ENCODE measurements at regions not wholly inside any gene's neighbourhood (a gene's known extent, or its start where the extent isn't known, plus 50 kb on each side); places are given as distances from the start of the nearest gene placed in this dataset.
A peak's percentile ranks its signal among the peaks of the same experiment; 100 is the strongest.
"Not testable (repeated sequence)": the region's sequence is repeated elsewhere in the genome, so short reads cannot be mapped to it uniquely, and the experiment has no call there.

DNA sequence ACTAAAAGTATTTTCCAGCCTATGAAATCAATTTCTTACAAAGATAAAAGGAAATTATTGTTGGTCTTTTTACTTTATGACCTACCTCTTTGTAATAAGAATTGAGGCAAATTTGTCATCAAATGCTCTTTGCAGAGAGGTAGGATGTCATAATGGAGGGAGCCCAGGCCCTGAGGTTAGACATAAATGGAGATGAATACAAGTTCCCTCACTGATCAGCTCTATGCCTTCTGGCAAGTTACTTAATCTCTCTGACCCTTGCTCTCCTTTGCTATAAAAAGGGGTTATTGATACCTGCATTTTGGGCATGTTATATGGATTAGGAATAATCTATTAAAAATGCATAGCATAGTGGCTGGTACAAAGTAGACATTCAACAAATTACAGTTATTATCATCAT lies 146.9 kb upstream of the KRR1 start:
- in situ Hi-C loops (cut with MboI), result no loop called here
- Histone ChIP-seq H3K27me3 (replicated peaks; ENCODE audit: insufficient read depth) (no peaks in the 10 kb centered on the region), H3K9me2 (ENCODE audit: insufficient read depth) (no peaks in the 10 kb centered on the region), H3K9ac (no peak overlapping the region), H3K4me2 (ENCODE audit: unreplicated experiment) (peak overlapping the region; percentile 60), H3K9me3 (ENCODE audit: low read depth) (no peaks in the 10 kb centered on the region), H2AFZ (0 out of 2 replicates have a peak overlapping the region, but pooled peaks have one; percentile 14), H4K20me1 (ENCODE audit: insufficient read depth) (no peaks in the 10 kb centered on the region), H3K4me1 (ENCODE audit: insufficient read depth) (peaks cover 52% of the 10 kb centered on the region), H3K27ac (peak overlapping the region; percentile 81), H3K36me3 (ENCODE audit: low read depth) (no peaks in the 10 kb centered on the region), H3K79me2 (ENCODE audit: insufficient read depth) (no peaks in the 10 kb centered on the region), H3K4me3 (no peak overlapping the region), H3F3A (ENCODE audit: insufficient read depth) (peaks cover 39% of the 10 kb centered on the region)
- TF ChIP-seq EZH2 (IDR thresholded peaks at IDR 0.05; ENCODE audit: insufficient read depth, poor library complexity, severe bottlenecking), result no peak
- no peak for TF ChIP-seq EZH2phosphoT487 (IDR thresholded peaks at IDR 0.05; ENCODE audit: insufficient read depth, low read depth)
- peak; percentile 11 for DNase-seq

DNA sequence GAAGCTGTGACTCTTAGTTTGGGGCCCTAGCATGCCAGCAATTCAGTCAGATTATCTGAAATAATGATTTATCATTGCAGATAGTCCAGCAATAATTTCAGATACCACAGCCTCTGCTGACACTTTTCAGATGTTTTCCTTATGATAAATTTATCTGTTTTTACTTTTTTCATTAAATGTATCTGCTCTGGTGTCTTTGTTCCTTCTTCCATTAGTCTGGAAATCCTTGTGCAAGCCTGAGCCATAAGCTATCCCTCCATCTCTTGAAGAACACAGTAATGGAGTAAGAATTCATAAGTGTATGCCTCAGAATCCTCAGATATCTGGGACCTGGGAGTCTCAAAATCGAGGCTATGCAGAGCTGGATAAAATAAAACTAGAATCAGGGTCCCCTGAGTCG lies 146.4 kb upstream of the KRR1 start:
- TF ChIP-seq EZH2phosphoT487 (IDR thresholded peaks at IDR 0.05; ENCODE audit: insufficient read depth, low read depth) (no peak), EZH2 (IDR thresholded peaks at IDR 0.05; ENCODE audit: insufficient read depth, poor library complexity, severe bottlenecking) (no peak)
- H3K79me2 ChIP-seq (ENCODE audit: insufficient read depth), result no peaks in the 10 kb centered on the region
- peak overlapping the region; percentile 14; the same call in 1 of the 2 replicates for H2AFZ ChIP-seq
- peak overlapping the region; percentile 81 for H3K27ac ChIP-seq
- no peak overlapping the region for H3K9ac ChIP-seq
- H3K9me2 ChIP-seq (ENCODE audit: insufficient read depth), result no peaks in the 10 kb centered on the region
- no peaks in the 10 kb centered on the region for H3K27me3 ChIP-seq (replicated peaks; ENCODE audit: insufficient read depth)
- in situ Hi-C loops (cut with MboI), result no loop called here
- H4K20me1 ChIP-seq (ENCODE audit: insufficient read depth), result no peaks in the 10 kb centered on the region
- DNase-seq, result peak; percentile 21
- H3K4me3 ChIP-seq, result no peak overlapping the region
- H3K4me1 ChIP-seq (ENCODE audit: insufficient read depth), result peaks cover 52% of the 10 kb centered on the region
- H3F3A ChIP-seq (ENCODE audit: insufficient read depth), result peaks cover 39% of the 10 kb centered on the region
- H3K36me3 ChIP-seq (ENCODE audit: low read depth), result no peaks in the 10 kb centered on the region
- WGBS, 2 experiments (ENCODE audit: low coverage in 1 of 2, low lambda C conversion rate in 2 of 2, missing lambda C conversion rate in 2 of 2), result 93 to 97% methylated on average over 2 of the region's 2 CpGs
- peak overlapping the region; percentile 60 for H3K4me2 ChIP-seq (ENCODE audit: unreplicated experiment)
- H3K9me3 ChIP-seq (ENCODE audit: low read depth), result no peaks in the 10 kb centered on the region

DNA sequence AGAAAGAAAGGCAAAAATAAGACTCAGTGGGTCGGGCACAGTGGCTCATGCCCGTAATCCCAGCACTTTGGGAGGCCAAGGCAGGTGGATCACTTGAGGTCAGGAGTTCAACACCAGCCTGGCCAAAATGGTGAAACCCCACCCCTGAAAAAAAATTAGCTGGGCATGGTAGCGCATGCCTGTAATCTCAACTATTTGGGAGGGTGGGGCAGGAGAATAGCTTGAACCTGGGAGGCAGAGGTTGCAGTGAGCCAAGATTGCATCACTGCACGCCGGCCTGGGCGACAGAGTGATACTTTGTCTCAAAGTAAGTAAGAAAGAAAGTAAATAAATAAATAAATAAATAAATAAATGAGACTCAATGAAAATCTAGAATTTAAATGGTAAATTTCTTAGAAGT lies 145.9 kb upstream of the KRR1 start:
- H3K27me3 ChIP-seq (replicated peaks; ENCODE audit: insufficient read depth); H3K27ac ChIP-seq; H3K9me2 ChIP-seq (ENCODE audit: insufficient read depth); H4K20me1 ChIP-seq (ENCODE audit: insufficient read depth); H3K9ac ChIP-seq; H3K4me3 ChIP-seq; H3K36me3 ChIP-seq (ENCODE audit: low read depth); H2AFZ ChIP-seq; H3K9me3 ChIP-seq (ENCODE audit: low read depth); DNase-seq; H3K79me2 ChIP-seq (ENCODE audit: insufficient read depth); in situ Hi-C loops (cut with MboI); H3K4me2 ChIP-seq (ENCODE audit: unreplicated experiment): not testable (repeated sequence)
- H3F3A ChIP-seq (ENCODE audit: insufficient read depth), result peaks cover 39% of the 10 kb centered on the region
- WGBS, 2 experiments (ENCODE audit: low coverage in 1 of 2, low lambda C conversion rate in 2 of 2, missing lambda C conversion rate in 2 of 2), result 95 to 98% methylated on average over 6 of the region's 6 CpGs
- H3K4me1 ChIP-seq (ENCODE audit: insufficient read depth), result peaks cover 52% of the 10 kb centered on the region

DNA sequence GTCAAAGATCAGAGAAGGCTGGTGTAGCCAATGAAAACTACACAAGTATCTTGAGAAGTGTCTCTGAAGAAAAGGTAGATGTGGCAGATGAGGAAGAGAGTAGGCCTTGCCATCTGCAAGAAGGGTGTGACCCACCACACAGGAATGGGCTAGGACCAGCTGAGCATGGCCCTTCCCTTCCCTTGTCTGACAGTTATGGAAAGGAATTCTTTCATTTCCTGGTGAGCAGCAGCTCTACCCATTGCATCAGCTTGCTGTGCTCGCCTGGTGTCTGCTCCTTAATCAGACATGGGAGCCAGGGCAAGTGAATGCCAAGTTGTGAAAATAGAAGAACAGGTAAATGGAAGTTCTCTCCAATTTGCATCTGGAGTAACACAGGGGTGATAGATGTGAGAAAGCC lies 145.2 kb upstream of the KRR1 start:
- Histone ChIP-seq H3F3A (ENCODE audit: insufficient read depth) (peaks cover 39% of the 10 kb centered on the region), H3K9me2 (ENCODE audit: insufficient read depth) (no peaks in the 10 kb centered on the region), H3K4me1 (ENCODE audit: insufficient read depth) (peaks cover 52% of the 10 kb centered on the region), H3K4me2 (ENCODE audit: unreplicated experiment) (no peak overlapping the region), H3K4me3 (no peak overlapping the region), H3K9me3 (ENCODE audit: low read depth) (no peaks in the 10 kb centered on the region), H3K79me2 (ENCODE audit: insufficient read depth) (no peaks in the 10 kb centered on the region), H3K27ac (no peak overlapping the region), H2AFZ (no peak overlapping the region), H4K20me1 (ENCODE audit: insufficient read depth) (no peaks in the 10 kb centered on the region), H3K27me3 (replicated peaks; ENCODE audit: insufficient read depth) (no peaks in the 10 kb centered on the region), H3K36me3 (ENCODE audit: low read depth) (no peaks in the 10 kb centered on the region), H3K9ac (no peak overlapping the region)
- 0% methylated on average over 1 of the region's 1 CpG for WGBS, 2 experiments (ENCODE audit: low coverage in 1 of 2, low lambda C conversion rate in 2 of 2, missing lambda C conversion rate in 2 of 2)
- TF ChIP-seq EZH2phosphoT487 (IDR thresholded peaks at IDR 0.05; ENCODE audit: insufficient read depth, low read depth), result no peak
- TF ChIP-seq EZH2 (IDR thresholded peaks at IDR 0.05; ENCODE audit: insufficient read depth, poor library complexity, severe bottlenecking), result no peak
- DNase-seq, result peak; percentile 73
- in situ Hi-C loops (cut with MboI), result no loop called here

- no peaks in the 10 kb centered on the region for H3K36me3 ChIP-seq (ENCODE audit: low read depth)
- in situ Hi-C loops (cut with MboI), result no loop called here
Observed at GRCh38 chr12:75656210-75656609, 144.8 kb upstream of the KRR1 start.

More at GRCh38 chr12:75656210-75656609, 144.8 kb upstream of the KRR1 start:
- no peaks in the 10 kb centered on the region for H4K20me1 ChIP-seq (ENCODE audit: insufficient read depth)
- no peaks in the 10 kb centered on the region for H3K79me2 ChIP-seq (ENCODE audit: insufficient read depth)
- H3F3A ChIP-seq (ENCODE audit: insufficient read depth), result peaks cover 35% of the 10 kb centered on the region
- no peak overlapping the region for H3K4me2 ChIP-seq (ENCODE audit: unreplicated experiment)
- peak; percentile 11 for DNase-seq
- H3K9me2 ChIP-seq (ENCODE audit: insufficient read depth), result no peaks in the 10 kb centered on the region
- no peaks in the 10 kb centered on the region for H3K9me3 ChIP-seq (ENCODE audit: low read depth)
- H3K9ac ChIP-seq, result no peak overlapping the region
- no peak overlapping the region for H3K4me3 ChIP-seq
- peaks cover 50% of the 10 kb centered on the region for H3K4me1 ChIP-seq (ENCODE audit: insufficient read depth)
- H3K27me3 ChIP-seq (replicated peaks; ENCODE audit: insufficient read depth), result no peaks in the 10 kb centered on the region
- no peak for TF ChIP-seq EZH2phosphoT487 (IDR thresholded peaks at IDR 0.05; ENCODE audit: insufficient read depth, low read depth)
- no peak overlapping the region for H2AFZ ChIP-seq
- no peak overlapping the region for H3K27ac ChIP-seq
